ENCODE measurements at regions not wholly inside any gene's neighbourhood (a gene's known extent, or its start where the extent isn't known, plus 50 kb on each side); places are given as distances from the start of the nearest gene placed in this dataset.

GRCh38 chr18:55123361-55123760 is 164.1 kb upstream of the CCDC68 start:
- no peak for TF ChIP-seq POLR2AphosphoS5 (IDR thresholded peaks at IDR 0.05; ENCODE audit: borderline replicate concordance, low read depth, low read length)
- TF ChIP-seq EZH2 (IDR thresholded peaks at IDR 0.05), result no peak
